KMS-11 (cell line): ENCODE measurements at regions not wholly inside any gene's neighbourhood (a gene's known extent, or its start where the extent isn't known, plus 50 kb on each side); places are given as distances from the start of the nearest gene placed in this dataset.

ENCODE experiments used
- H2AFZ ChIP-seq: fragments of 200-600 bp; sonication (generic); 2 replicates; pipeline ENCODE4 v1.6.1; 2016; ENCODE audit warnings: antibody characterized with exemption, mixed run types, low read depth
- H3K27ac ChIP-seq: fragments of 200-600 bp; sonication (generic); 2 replicates; pipeline ENCODE4 v1.6.1; 2016; ENCODE audit warnings: mild to moderate bottlenecking, mixed run types
- H3K27me3 ChIP-seq: fragments of 200-600 bp; sonication (generic); 2 replicates; pipeline ENCODE4 v1.6.1; 2017; ENCODE audit warnings: mild to moderate bottlenecking, low read depth, mixed run types, moderate library complexity; ENCODE audit not compliant: insufficient read depth
- H3K36me3 ChIP-seq: fragments of 200-600 bp; sonication (generic); 2 replicates; pipeline ENCODE4 v1.6.1; 2017; ENCODE audit warnings: mild to moderate bottlenecking, mixed run types; ENCODE audit not compliant: insufficient read depth
- H3K4me1 ChIP-seq: fragments of 200-600 bp; sonication (generic); 2 replicates; pipeline ENCODE4 v1.6.1; 2016; ENCODE audit warnings: mild to moderate bottlenecking, low read depth, mixed run types; ENCODE audit not compliant: poor library complexity, severe bottlenecking
- H3K4me2 ChIP-seq: fragments of 200-600 bp; sonication (generic); 2 replicates; pipeline ENCODE4 v1.7.0; 2016; ENCODE audit warnings: mild to moderate bottlenecking, mixed run types
- H3K4me3 ChIP-seq: fragments of 200-600 bp; sonication (generic); IDR thresholded peaks from 2 replicates; pipeline ENCODE4 v1.6.1; 2017; ENCODE audit warnings: low read depth, low read length, mixed read lengths; ENCODE audit not compliant: insufficient read depth
- H3K79me2 ChIP-seq: fragments of 200-600 bp; sonication (generic); 2 replicates; pipeline ENCODE4 v1.6.1; 2016; ENCODE audit warnings: low read depth, mixed run types; ENCODE audit not compliant: insufficient read depth
- H3K9ac ChIP-seq: fragments of 200-600 bp; sonication (generic); 2 replicates; pipeline ENCODE4 v1.6.1; 2016; ENCODE audit warnings: mild to moderate bottlenecking, mixed run types
- H4K20me1 ChIP-seq: fragments of 200-600 bp; sonication (generic); 2 replicates; pipeline ENCODE4 v1.6.1; 2016; ENCODE audit warnings: mild to moderate bottlenecking, mixed run types; ENCODE audit not compliant: insufficient read depth
- TF ChIP-seq, protein P1 (sequence below): fragments of 200-600 bp; sonication (generic); conservative IDR thresholded peaks from 2 replicates; pipeline ENCODE4 v1.6.1; 2017; ENCODE audit warnings: low read depth, mild to moderate bottlenecking, antibody characterized with exemption, low read length, moderate library complexity, mixed read lengths

GRCh38 chr2:16813593-16813992 lies 148.0 kb upstream of the CYRIA start:
- H3K4me1 ChIP-seq: no peaks in the 10 kb centered on the region
- H3K27ac ChIP-seq: no peak overlapping the region
- TF ChIP-seq, protein P1, sequence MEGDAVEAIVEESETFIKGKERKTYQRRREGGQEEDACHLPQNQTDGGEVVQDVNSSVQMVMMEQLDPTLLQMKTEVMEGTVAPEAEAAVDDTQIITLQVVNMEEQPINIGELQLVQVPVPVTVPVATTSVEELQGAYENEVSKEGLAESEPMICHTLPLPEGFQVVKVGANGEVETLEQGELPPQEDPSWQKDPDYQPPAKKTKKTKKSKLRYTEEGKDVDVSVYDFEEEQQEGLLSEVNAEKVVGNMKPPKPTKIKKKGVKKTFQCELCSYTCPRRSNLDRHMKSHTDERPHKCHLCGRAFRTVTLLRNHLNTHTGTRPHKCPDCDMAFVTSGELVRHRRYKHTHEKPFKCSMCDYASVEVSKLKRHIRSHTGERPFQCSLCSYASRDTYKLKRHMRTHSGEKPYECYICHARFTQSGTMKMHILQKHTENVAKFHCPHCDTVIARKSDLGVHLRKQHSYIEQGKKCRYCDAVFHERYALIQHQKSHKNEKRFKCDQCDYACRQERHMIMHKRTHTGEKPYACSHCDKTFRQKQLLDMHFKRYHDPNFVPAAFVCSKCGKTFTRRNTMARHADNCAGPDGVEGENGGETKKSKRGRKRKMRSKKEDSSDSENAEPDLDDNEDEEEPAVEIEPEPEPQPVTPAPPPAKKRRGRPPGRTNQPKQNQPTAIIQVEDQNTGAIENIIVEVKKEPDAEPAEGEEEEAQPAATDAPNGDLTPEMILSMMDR: no peak
- no peak overlapping the region for H3K9ac ChIP-seq
- no peaks in the 10 kb centered on the region for H3K27me3 ChIP-seq
- no peaks in the 10 kb centered on the region for H3K79me2 ChIP-seq
- no peaks in the 10 kb centered on the region for H4K20me1 ChIP-seq
- no peak overlapping the region for H2AFZ ChIP-seq
- no peak overlapping the region for H3K4me3 ChIP-seq
- no peak overlapping the region for H3K4me2 ChIP-seq
- H3K36me3 ChIP-seq: no peaks in the 10 kb centered on the region

- no peaks in the 10 kb centered on the region for H3K36me3 ChIP-seq
- TF ChIP-seq, protein P1: no peak
- no peaks in the 10 kb centered on the region for H4K20me1 ChIP-seq
- H3K27me3 ChIP-seq: no peaks in the 10 kb centered on the region
- no peak overlapping the region for H3K4me2 ChIP-seq
- no peak overlapping the region for H3K9ac ChIP-seq
- no peak overlapping the region for H3K4me3 ChIP-seq
- H3K27ac ChIP-seq: no peak overlapping the region
- H2AFZ ChIP-seq: no peak overlapping the region
- H3K79me2 ChIP-seq: no peaks in the 10 kb centered on the region
- no peaks in the 10 kb centered on the region for H3K4me1 ChIP-seq
Observed at GRCh38 chr2:16798472-16798871, 132.8 kb upstream of the CYRIA start.

- H3K9ac ChIP-seq: no peak overlapping the region
- no peaks in the 10 kb centered on the region for H3K27me3 ChIP-seq
- TF ChIP-seq, protein P1: no peak
- no peaks in the 10 kb centered on the region for H3K36me3 ChIP-seq
- H3K4me1 ChIP-seq: no peaks in the 10 kb centered on the region
- no peak overlapping the region for H3K4me3 ChIP-seq
- no peak overlapping the region for H3K4me2 ChIP-seq
- H4K20me1 ChIP-seq: no peaks in the 10 kb centered on the region
- H3K79me2 ChIP-seq: no peaks in the 10 kb centered on the region
- no peak overlapping the region for H3K27ac ChIP-seq
- H2AFZ ChIP-seq: no peak overlapping the region
Observed at GRCh38 chr2:16791496-16791895, 125.9 kb upstream of the CYRIA start.

- H2AFZ ChIP-seq: no peak overlapping the region
- H3K9ac ChIP-seq: no peak overlapping the region
- H3K79me2 ChIP-seq: no peaks in the 10 kb centered on the region
- H4K20me1 ChIP-seq: no peaks in the 10 kb centered on the region
- TF ChIP-seq, protein P1: no peak
- H3K27ac ChIP-seq: no peak overlapping the region
- H3K4me1 ChIP-seq: no peaks in the 10 kb centered on the region
- H3K36me3 ChIP-seq: no peaks in the 10 kb centered on the region
- H3K27me3 ChIP-seq: no peaks in the 10 kb centered on the region
- no peak overlapping the region for H3K4me2 ChIP-seq
- no peak overlapping the region for H3K4me3 ChIP-seq
Observed at GRCh38 chr2:16785149-16785548, 119.5 kb upstream of the CYRIA start.
